ENCODE measurements at regions not wholly inside any gene's neighbourhood (a gene's known extent, or its start where the extent isn't known, plus 50 kb on each side); places are given as distances from the start of the nearest gene placed in this dataset.
"Not testable (repeated sequence)": the region's sequence is repeated elsewhere in the genome, so short reads cannot be mapped to it uniquely, and the experiment has no call there.

DNA sequence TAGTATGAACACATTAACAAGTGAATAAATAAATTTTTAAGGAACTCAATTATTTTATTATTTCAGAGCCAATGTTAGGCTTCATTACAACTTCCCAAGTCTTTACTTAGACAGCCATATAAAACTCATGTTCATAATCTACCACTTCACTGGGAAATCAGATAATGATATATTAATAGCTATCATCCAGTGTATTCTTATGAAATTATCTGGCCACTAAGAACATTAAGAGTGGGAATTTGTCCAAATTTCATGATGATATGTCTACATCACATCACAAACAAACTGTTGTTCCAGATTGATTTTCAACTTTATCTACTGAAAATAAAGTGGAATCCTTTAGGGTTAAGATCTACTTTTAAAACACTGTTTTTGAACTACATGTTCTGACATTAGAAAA is 668.6 kb downstream of the EFNA5 start:
- DNase-seq = no peak
- Histone ChIP-seq H3K4me3 (no peak overlapping the region), H3K27ac (replicated peaks) (no peak overlapping the region), H3K4me1 (no peaks in the 10 kb centered on the region), H3K9me3 (replicated peaks) (peaks cover 8% of the 10 kb centered on the region), H3K36me3 (no peaks in the 10 kb centered on the region), H3K27me3 (ENCODE audit: low read depth) (no peaks in the 10 kb centered on the region)
- intact Hi-C loops (cut with micrococcal nuclease) = no loop called here
- TF ChIP-seq, protein P1, sequence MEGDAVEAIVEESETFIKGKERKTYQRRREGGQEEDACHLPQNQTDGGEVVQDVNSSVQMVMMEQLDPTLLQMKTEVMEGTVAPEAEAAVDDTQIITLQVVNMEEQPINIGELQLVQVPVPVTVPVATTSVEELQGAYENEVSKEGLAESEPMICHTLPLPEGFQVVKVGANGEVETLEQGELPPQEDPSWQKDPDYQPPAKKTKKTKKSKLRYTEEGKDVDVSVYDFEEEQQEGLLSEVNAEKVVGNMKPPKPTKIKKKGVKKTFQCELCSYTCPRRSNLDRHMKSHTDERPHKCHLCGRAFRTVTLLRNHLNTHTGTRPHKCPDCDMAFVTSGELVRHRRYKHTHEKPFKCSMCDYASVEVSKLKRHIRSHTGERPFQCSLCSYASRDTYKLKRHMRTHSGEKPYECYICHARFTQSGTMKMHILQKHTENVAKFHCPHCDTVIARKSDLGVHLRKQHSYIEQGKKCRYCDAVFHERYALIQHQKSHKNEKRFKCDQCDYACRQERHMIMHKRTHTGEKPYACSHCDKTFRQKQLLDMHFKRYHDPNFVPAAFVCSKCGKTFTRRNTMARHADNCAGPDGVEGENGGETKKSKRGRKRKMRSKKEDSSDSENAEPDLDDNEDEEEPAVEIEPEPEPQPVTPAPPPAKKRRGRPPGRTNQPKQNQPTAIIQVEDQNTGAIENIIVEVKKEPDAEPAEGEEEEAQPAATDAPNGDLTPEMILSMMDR (IDR thresholded peaks at IDR 0.05; ENCODE audit: borderline replicate concordance) = no peak

DNA sequence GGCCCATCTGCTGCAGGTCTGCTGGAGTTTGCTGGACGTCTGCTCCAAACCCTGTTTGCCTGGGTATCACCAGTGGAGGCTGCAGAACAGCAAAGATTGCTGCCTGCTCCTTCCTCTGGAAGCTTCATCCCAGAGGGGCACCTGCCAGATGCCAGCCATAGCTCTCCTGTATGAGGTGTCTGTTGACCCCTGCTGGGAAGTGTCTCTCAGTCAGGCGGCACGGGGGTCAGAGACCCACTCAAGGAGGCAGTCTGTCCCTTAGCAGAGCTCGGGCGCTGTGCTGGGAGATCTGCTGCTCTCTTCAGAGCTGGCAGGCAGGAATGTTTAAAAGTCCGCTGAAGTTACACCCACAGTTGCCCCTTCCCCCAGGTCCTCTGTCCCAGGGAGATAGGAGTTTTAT is 671.2 kb downstream of the EFNA5 start:
- H3K27me3 ChIP-seq (ENCODE audit: low read depth); H3K4me1 ChIP-seq: not testable (repeated sequence)

DNA sequence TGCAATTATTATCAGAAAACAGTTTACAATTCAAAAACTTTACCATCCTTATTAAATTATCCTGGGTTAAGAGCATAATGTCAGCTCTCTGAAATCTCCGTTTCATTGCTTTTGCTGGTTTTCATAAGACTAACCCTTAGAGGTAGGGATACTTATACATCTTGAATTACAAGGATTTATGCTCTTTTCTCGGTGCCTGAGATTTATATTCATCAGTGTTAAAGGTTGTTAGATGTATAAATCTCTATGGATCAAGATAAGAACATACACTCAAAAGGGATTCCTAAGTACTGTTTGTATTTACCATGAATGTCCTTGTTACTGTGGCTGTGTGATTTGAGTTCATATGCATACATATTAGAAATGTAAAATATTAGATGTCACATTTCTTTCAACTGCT is 684.7 kb downstream of the EFNA5 start:
- TF ChIP-seq, protein P1 (IDR thresholded peaks at IDR 0.05; ENCODE audit: borderline replicate concordance) = no peak
- DNase-seq = no peak
- Histone ChIP-seq H3K27ac (replicated peaks) (no peak overlapping the region), H3K4me1 (no peaks in the 10 kb centered on the region), H3K27me3 (ENCODE audit: low read depth) (no peaks in the 10 kb centered on the region), H3K4me3 (no peak overlapping the region), H3K9me3 (replicated peaks) (no peaks in the 10 kb centered on the region), H3K36me3 (no peaks in the 10 kb centered on the region)
- intact Hi-C loops (cut with micrococcal nuclease) = no loop called here

More for the DNA sequence above, 671.2 kb downstream of the EFNA5 start:
- H3K36me3 ChIP-seq; H3K4me3 ChIP-seq; intact Hi-C loops (cut with micrococcal nuclease); DNase-seq; H3K27ac ChIP-seq (replicated peaks): not testable (repeated sequence)
- H3K9me3 ChIP-seq (replicated peaks) = peaks cover 12% of the 10 kb centered on the region

DNA sequence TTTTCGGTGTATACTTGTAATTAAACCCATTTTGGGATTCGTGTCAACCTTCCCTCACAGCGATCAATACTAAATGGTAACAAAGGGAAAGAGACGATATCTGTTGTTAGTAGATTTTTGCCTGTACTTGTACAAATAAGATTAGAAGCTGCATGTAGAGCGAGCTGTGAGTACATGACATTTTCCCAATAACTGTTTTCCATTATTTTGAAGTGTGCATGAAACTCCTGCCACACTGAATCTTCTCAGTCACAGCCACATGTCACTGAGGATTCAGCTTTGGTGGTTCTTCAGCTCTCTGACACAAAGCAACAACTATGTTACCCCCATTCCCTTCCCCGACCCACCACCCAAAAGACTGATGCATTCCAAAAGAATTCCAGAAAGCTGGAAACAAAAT is 685.6 kb downstream of the EFNA5 start:
- H3K27ac ChIP-seq (replicated peaks) = no peak overlapping the region
- TF ChIP-seq, protein P1 (IDR thresholded peaks at IDR 0.05; ENCODE audit: borderline replicate concordance) = no peak

DNA sequence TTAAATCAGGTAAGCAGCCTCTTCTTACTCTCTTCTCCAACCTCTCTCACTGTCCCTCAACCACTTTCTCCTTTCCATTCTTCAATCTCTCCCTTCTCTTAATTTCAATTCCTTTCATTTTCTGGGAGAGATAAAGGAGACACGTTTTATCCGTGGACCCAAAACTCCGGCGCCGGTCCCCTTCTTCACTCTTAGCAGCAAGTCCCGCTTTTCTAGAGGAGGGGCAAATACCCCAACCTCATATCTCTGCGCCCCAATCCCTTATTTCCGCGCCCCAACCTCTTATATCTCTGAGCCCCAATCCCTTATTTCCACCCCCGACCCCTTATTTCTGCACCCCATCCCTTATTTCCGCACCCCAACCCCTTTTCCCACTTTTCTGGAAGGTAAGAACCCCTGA is 691.6 kb downstream of the EFNA5 start:
- H3K27ac ChIP-seq (replicated peaks); intact Hi-C loops (cut with micrococcal nuclease); H3K36me3 ChIP-seq; DNase-seq; H3K27me3 ChIP-seq (ENCODE audit: low read depth); H3K4me1 ChIP-seq; H3K9me3 ChIP-seq (replicated peaks); H3K4me3 ChIP-seq: not testable (repeated sequence)

More for the DNA sequence above, 685.6 kb downstream of the EFNA5 start:
- H3K4me3 ChIP-seq = no peak overlapping the region
- H3K9me3 ChIP-seq (replicated peaks) = no peaks in the 10 kb centered on the region
- H3K27me3 ChIP-seq (ENCODE audit: low read depth) = no peaks in the 10 kb centered on the region
- no peaks in the 10 kb centered on the region for H3K4me1 ChIP-seq
- H3K36me3 ChIP-seq = no peaks in the 10 kb centered on the region
- intact Hi-C loops (cut with micrococcal nuclease) = no loop called here
- DNase-seq = no peak

DNA sequence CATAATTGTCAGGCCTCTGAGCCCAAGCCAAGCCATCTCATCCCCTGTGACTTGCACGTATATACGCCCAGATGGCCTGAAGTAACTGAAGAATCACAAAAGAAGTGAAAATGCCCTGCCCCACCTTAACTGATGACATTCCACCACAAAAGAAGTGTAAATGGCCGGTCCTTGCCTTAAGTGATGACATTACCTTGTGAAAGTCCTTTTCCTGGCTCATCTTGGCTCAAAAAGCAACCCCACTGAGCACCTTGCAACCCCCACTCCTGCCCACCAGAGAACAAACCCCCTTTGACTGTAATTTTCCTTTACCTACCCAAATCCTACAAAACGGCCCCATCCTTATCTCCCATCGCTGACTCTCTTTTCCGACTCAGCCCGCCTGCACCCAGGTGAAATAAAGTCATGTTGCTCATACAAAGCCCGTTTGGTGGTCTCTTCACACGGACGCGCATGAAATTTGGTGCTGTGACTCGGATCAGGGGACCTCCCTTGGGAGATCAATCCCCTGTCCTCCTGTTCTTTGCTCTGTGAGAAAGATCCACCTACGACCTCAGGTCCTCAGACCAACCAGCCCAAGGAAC is 692.1 kb downstream of the EFNA5 start:
- H3K9me3 ChIP-seq (replicated peaks); DNase-seq; H3K27me3 ChIP-seq (ENCODE audit: low read depth); intact Hi-C loops (cut with micrococcal nuclease); H3K36me3 ChIP-seq; H3K4me1 ChIP-seq; H3K27ac ChIP-seq (replicated peaks); H3K4me3 ChIP-seq: not testable (repeated sequence)

DNA sequence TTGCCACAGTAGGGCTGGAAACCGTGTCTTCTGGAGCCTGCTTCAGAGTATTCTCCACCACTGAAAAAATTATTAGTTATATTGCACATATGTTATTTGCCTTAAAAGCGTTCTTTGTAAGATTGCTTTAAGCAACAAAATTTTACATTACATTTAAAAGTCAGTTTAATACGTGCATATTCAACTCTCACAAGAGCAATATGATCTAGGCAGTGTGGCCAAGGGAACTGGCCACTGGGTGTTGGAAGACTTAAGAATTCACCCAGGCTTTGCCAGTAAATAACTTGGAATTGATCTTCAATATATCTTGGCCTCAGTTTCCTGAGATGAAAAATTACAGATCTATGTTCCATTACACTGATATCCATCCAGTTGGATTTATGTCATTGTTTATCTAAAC is 694.4 kb downstream of the EFNA5 start:
- H3K27me3 ChIP-seq (ENCODE audit: low read depth) = no peaks in the 10 kb centered on the region
- TF ChIP-seq, protein P1 (IDR thresholded peaks at IDR 0.05; ENCODE audit: borderline replicate concordance) = no peak
- H3K4me1 ChIP-seq = no peaks in the 10 kb centered on the region
- no peak for DNase-seq
- no peaks in the 10 kb centered on the region for H3K9me3 ChIP-seq (replicated peaks)
- H3K4me3 ChIP-seq = no peak overlapping the region
- no peaks in the 10 kb centered on the region for H3K36me3 ChIP-seq
- no peak overlapping the region for H3K27ac ChIP-seq (replicated peaks)
- intact Hi-C loops (cut with micrococcal nuclease) = no loop called here

Data from left ventricle myocardium inferior (tissue), 1 donor.